ENCODE measurements at regions not wholly inside any gene's neighbourhood (a gene's known extent, or its start where the extent isn't known, plus 50 kb on each side); places are given as distances from the start of the nearest gene placed in this dataset.

- TF ChIP-seq SIX5 (IDR thresholded peaks at IDR 0.05; ENCODE audit: low read depth, low read length) (no peak), GTF2F1 (IDR thresholded peaks at IDR 0.05; ENCODE audit: borderline replicate concordance, low read depth, low read length) (no peak)
Observed at GRCh38 chr1:81702903-81703302, 97.8 kb upstream of the ADGRL2 start (continued).

Measured in H1 (cell line).